Erythroblast (primary cell): ENCODE measurements at regions not wholly inside any gene's neighbourhood (a gene's known extent, or its start where the extent isn't known, plus 50 kb on each side); places are given as distances from the start of the nearest gene placed in this dataset.
"Not testable (repeated sequence)": the region's sequence is repeated elsewhere in the genome, so short reads cannot be mapped to it uniquely, and the experiment has no call there.

ENCODE experiments used
- DNase-seq, 2 experiments: peaks; one replicate each; lab custom pipeline; 2025; lab: John Stamatoyannopoulos, UW
- GATA1 ChIP-seq: IDR thresholded peaks from 2 replicates; pipeline ENCODE4 v1.6.1; 2011; ENCODE audit warnings: low read depth, mild to moderate bottlenecking, control low read depth, low read length, moderate library complexity
- POLR2A ChIP-seq: IDR thresholded peaks from 2 replicates; pipeline ENCODE4 v1.6.1; 2011; ENCODE audit warnings: mild to moderate bottlenecking, low read length

DNA sequence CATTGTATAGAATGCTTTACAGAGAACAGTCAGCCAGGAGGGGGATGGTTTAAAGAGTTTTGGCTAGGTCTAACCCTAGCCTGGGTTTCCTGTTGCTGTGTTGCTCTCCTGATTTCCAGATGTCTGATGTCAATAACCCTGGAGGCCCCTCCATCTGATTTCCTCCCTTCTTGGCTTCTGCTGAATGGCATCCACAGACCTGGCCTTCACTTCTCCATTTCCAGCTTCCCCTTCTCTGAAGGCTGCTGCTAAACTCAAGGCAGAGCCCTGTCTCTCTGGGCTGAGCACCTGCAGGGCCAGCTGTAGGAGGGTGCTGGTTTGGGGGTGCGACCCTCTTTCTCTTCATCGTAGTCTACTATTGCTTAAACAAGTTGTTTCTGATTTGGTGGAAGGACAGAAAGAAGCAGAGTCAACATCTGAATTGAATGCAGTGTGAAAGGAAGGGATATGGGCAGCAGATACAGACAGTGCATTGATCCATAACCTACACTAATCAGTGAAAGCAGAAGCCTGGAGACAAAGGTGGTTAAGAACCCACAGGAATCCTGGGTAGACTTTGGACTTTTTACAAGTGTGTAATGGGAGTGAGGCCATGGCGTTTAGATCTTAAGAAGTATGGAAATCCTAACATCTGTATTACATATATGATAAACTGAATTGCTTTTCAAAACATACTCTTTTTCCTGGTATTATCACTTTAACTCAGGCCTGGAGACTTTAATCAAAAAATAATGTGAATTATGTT is 153.6 kb downstream of the HRH4 start:
- DNase-seq: no peak
- TF ChIP-seq GATA1 (no peak), POLR2A (no peak)

DNA sequence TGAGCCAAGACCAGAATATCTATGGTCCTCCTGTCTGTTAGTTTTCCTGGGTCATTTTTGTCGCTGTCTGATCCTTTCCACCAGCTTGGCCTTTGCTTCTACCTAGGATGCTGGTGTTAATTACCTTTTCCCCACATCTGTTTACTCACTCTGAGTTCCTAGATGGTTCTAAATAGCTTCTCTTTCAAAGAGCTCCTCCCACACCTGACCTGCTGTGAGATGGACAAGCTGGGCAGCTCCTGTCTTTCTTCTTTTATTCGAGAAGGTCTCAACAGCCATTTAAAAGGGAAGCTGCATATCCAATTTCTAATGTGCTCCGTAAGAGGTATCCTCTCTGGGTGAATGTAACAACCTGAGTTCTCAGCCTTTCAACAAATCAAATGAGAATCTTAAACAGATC is 156.2 kb downstream of the HRH4 start:
- no peak for DNase-seq
- TF ChIP-seq GATA1 (no peak), POLR2A (no peak)

DNA sequence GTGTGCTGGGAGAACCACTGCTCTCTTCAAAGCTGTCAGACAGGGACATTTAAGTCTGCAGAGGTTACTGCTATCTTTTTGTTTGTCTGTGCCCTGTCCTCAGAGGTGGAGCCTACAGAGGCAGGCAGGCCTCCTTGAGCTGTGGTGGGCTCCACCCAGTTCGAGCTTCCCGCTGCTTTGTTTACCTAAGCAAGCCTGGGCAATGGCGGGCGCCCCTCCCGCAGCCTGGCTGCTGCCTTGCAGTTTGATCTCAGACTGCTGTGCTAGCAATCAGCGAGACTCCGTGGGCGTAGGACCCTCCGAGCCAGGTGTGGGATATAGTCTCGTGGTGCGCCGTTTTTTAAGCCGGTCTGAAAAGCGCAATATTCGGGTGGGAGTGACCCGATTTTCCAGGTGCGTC is 164.0 kb downstream of the HRH4 start:
- not testable (repeated sequence) for DNase-seq

DNA sequence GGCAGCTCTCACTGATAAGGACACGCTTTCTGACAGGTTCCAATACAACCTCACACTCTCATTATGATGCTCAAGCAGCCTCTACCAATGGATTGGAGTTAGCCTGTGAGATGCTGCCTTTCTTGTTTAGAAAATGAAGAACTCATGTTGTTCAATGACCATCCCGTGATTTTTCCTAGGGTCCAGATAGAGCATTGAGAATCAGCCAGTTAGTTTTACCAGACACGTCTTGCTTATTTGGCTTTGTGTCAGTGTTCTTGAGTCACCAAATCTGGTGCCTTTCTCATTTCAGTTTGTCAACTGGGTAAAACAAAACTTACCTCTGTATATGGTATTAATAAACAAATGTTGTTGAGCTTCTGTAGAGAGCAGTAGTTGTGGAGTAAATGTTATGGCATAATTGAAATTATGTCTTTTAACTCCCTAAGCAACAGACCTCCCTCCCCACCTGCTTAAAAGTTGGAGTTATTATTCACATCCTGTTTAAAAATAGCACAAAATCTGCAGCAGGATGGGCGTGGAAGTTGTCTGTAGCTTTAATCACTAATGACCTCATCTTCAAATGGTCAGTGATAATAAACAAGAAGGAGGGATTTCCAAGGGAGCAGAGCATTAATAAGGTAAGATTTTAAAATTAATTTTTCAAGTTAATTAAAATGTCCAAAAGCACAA is 167.3 kb downstream of the HRH4 start:
- DNase-seq: no peak
- TF ChIP-seq GATA1 (no peak), POLR2A (no peak)

DNA sequence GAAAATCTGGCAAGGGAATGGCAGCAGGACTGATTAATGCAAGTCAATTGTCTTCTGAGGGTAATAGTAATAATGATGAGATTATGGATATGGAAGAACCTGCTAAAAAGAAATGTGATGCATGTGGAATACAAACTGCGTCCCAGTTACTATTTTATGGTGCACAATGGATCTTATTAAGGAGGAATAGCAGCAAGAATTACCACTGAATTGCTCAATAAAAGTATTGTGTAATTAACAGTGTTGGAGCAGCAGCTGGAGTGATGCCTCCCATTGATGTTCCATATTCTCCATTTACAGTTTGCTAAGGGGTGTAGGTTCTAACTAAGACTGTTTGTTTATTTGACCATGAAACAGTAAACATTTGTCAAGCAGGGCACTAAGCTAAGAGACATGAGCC is 167.9 kb downstream of the HRH4 start:
- TF ChIP-seq GATA1 (no peak), POLR2A (no peak)
- DNase-seq: no peak

DNA sequence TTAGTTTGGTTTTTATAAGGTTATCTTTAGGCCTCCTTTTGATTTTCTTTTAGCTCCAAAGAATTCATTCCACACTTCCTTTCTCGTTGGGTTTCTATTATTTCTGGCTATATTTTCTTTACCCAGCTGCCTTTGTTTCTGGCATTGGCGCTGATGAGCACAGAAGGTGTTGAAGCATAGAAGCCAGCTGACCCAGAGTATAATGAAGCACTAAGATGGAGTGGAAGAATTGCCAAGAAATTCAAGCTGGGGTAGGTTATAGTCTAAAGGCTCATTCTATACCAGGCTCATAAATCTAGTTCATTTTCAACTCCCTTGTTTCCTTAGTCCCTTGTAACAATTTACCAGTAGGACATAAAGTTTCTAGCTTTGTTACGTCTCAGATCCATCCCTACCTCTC is 169.5 kb downstream of the HRH4 start:
- DNase-seq: no peak
- TF ChIP-seq GATA1 (no peak), POLR2A (no peak)

DNA sequence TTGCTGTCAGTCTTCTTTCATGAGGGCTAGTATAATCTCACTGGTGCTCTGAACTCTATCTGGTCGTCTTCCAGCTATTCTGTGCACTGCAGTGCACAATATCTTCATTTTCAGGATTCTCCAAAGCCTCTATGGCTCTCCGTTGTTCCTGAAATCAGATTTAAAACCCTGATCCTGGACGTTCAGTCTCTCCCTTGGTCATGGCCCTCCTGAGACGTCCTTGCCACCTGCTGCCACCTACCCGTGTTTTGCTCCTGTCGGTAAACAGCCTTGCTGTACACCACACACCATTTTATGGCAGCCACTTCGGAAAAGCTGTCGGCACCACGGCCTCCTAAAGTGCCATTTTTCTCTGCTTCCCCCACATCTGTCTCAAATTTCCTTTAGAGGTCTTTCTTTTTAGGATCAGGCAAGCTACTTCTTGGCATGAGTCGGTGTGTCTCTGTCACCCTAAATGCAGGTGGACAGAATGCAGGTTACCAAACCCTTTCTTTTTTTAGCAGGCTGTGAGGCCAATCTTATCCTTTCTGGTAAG is 170.0 kb downstream of the HRH4 start:
- TF ChIP-seq POLR2A (no peak), GATA1 (no peak)
- no peak for DNase-seq

DNA sequence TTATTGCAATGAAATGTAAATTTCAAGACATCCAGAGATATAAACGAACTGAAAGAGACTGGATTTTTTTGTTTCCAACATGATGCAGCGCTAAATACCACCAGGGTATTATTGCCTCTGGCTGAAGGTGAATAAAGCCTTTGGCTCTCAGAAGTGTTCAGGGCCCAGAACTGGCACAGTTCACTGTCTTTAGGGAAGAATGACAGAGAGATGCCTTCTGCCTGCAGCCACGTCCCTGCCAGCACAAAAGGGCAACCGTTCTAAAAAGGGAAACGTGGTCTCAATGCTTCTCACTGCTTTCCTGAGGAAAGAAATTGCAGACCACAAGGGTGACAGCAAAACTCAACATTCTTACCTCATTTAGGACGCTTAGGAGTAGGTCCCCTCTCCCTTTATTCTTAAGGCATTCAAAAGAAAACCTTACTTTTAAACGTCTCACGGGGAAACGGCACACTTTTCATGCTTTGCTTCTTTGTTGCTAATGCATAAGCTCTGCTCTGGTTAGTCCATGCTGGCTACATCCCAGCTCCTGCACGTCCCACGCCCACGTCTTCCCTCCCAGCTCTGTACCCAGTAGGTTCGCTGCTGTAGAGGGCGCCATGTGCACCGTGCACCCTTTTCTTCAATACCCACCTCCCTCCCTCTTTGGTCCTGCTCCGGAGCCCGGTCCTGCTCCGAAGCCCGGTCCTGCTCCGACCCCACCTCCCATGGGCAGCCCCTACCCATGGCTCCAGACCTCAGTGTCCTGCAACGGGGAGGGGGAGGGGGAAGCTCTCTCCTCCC is 171.0 kb downstream of the HRH4 start:
- DNase-seq: no peak
- TF ChIP-seq GATA1: no peak
- TF ChIP-seq POLR2A: no peak

DNA sequence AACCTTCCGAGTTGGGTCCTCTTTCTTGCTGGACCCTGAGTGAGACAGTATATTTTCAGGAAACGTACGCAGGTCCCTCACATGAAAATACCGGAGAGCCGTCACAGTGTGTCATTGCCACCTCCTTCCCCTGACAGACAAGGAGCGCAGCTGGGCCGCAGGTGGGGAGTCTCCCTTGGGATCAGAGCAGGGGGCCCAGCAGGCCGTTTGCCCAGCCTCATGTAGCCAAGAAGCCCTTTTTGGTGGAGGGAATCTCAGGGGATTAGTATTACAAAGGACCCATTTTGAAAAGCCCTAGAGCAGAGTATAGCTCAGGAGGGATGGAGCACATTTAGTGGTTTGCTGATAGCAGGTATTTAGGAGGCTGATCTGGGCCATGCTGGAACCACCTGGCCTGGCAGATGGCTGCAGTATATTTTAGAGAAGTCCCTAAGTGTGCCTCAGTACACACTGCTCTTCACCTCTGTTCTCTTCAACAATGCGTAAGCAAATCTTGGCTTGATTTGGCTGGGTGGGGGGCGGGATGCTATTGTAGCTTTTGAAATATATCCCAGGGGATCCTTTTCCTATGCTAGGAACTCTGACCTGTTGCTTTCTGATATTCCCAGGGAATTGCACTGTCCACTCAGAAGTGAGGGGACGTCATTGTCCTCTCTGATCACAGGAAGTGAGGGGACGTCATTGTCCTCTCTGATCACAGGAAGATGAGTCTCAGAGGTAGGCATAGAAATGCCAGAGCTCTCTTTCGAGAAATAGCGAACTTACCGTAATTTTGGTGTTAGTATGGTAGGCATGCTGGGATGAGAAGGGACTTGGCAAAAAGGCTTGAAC is 171.9 kb downstream of the HRH4 start:
- no peak for DNase-seq
- TF ChIP-seq GATA1: no peak
- no peak for TF ChIP-seq POLR2A

DNA sequence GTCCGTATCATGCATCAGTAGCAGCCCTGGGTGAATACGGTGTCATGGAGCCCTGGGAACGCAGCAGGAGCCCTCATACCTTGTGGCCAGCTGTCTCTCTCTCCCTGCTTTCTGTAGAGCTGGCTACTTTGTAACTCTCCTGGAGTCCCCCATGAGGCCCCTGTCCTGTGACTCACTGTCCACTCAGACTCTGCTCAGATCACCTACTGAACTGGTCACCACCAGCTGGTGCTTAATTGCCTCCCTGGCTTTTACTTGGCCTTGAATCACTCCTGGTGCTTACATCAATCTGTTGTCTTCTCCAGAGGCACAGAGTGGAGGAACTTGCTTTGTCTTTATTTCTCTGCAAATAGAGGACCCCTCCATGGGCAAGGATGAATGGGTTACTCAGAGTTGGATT is 172.7 kb downstream of the HRH4 start:
- DNase-seq: no peak
- TF ChIP-seq GATA1: no peak
- no peak for TF ChIP-seq POLR2A

DNA sequence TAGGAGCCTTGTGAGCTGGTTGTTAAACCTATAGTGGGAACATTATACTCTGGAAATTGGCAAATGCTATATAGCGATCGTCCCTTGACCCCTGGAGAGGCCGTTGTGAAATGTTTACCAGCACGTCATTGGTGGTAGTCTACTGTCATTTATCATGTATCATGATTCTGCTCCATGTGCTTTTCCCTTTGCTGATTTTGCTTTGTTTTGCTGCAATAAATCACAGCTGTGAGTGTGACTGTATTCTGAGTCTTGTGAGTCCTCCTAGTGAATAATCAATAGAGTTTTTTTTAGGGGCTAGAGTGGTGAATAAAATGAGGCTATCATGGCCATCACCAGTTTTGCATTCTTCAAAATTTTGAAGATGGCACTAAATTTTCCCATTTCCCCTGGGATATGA is 189.1 kb downstream of the HRH4 start:
- TF ChIP-seq GATA1 (no peak), POLR2A (no peak)
- DNase-seq: no peak

DNA sequence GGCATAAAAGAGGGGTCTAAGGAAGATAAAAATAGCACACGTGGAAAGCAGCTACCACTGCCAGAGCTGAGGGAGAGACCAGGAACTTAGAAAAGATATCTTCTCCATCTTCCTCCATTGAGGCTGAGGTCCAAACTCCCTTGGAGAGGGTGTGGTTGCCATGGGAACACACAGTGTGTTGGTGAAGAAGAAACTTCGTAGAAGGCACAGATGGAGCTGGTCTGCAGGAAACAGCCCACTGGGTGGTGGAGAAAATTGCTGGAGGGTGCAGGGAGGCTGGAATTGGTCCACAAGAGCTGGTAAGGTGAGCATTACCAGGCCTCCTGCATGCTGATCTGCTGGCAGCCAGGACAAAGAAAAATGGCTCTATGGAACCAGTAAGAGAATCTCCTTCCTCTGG is 191.0 kb downstream of the HRH4 start:
- no peak for DNase-seq

DNA sequence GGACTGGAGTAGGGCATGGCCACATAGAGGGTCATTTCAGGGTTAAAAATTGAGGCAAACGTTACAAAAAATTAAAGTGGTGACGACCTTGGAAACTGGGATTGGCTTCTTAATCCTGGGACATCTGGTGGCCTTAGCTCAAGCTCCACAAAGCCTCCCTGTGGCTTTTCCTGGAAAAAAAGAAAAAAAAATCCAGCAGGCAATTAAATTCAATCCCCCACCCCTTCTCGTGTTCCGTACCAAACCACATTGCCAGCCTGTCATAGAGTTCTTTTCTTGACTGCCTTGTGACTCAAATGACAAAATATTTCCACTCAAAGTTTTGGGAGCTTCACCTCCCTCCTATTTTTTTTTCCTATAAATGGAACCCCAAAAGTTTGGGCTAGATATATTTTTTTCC is 195.6 kb downstream of the HRH4 start:
- no peak for DNase-seq
- TF ChIP-seq GATA1 (no peak), POLR2A (no peak)

More for the DNA sequence above, 191.0 kb downstream of the HRH4 start:
- TF ChIP-seq GATA1: no peak
- no peak for TF ChIP-seq POLR2A
